IMR-90 (cell line): ENCODE measurements at regions not wholly inside any gene's neighbourhood (a gene's known extent, or its start where the extent isn't known, plus 50 kb on each side); places are given as distances from the start of the nearest gene placed in this dataset.

Experiments
- ATAC-seq: fragments of 200-7000 bp; cut with Tn5 transposase; 2 replicates; pipeline ENCODE4 v1.9.1; 2020; ENCODE audit warnings: low read depth, mild to moderate bottlenecking, moderate library complexity
- BruUV-seq: library from RNA; stranded (reverse); fragments of 400-500 nt; replicated peaks from 2 replicates; lab custom pipeline; 2021; lab: Mats Ljungman, UMichigan
- CTCF ChIA-PET: fragments of 300-600 bp; formaldehyde crosslinking; extraction: SDS; loops from one replicate; lab custom pipeline; 2021; ENCODE audit warnings: antibody characterized with exemption; lab: Yijun Ruan, JAX
- POLR2A ChIA-PET: fragments of 300-600 bp; sonication (Branson Sonifier 250); formaldehyde crosslinking; loops from one replicate; lab custom pipeline; 2022; ENCODE audit warnings: antibody characterized with exemption; ENCODE audit not compliant: unreplicated experiment; lab: Charles Lee
- DNase-seq: peaks from one replicate; pipeline ENCODE4 v3.0.0; 2013
- H2AFZ ChIP-seq: replicated peaks from 2 replicates; pipeline ENCODE3; 2013; ENCODE audit warnings: low read length, mild to moderate bottlenecking; ENCODE audit not compliant: poor library complexity
- H2AK5ac ChIP-seq: 2 replicates; pipeline ENCODE4 v1.6.1; 2013; ENCODE audit warnings: low read depth, low read length, inconsistent platforms
- H2AK9ac ChIP-seq: replicated peaks from 2 replicates; pipeline ENCODE3; 2013; ENCODE audit warnings: mild to moderate bottlenecking, low read depth, low read length, moderate library complexity; ENCODE audit not compliant: poor library complexity
- H2BK120ac ChIP-seq: 2 replicates; pipeline ENCODE4 v1.6.1; 2013; ENCODE audit warnings: low read depth, low read length, inconsistent platforms
- H2BK15ac ChIP-seq: 3 replicates; pipeline ENCODE4 v1.6.1; 2013; ENCODE audit warnings: low read depth, low read length, inconsistent platforms
- H2BK20ac ChIP-seq: 2 replicates; pipeline ENCODE4 v1.6.1; 2013; ENCODE audit warnings: low read depth, mild to moderate bottlenecking, inconsistent platforms, low read length, moderate library complexity
- H2BK5ac ChIP-seq: 2 replicates; pipeline ENCODE4 v1.6.1; 2013; ENCODE audit warnings: mild to moderate bottlenecking, low read depth, low read length, inconsistent platforms; ENCODE audit not compliant: poor library complexity, severe bottlenecking
- H3K14ac ChIP-seq: replicated peaks from 2 replicates; pipeline ENCODE4 v1.6.1; 2013; ENCODE audit warnings: low read depth, low read length, inconsistent platforms
- H3K18ac ChIP-seq: 2 replicates; pipeline ENCODE4 v1.6.1; 2013; ENCODE audit warnings: low read depth, low read length, control low read depth
- H3K23ac ChIP-seq: 2 replicates; pipeline ENCODE4 v1.6.1; 2013; ENCODE audit warnings: low read depth, low read length, inconsistent platforms
- H3K27ac ChIP-seq: 2 replicates; pipeline ENCODE4 v1.5.1; 2013; ENCODE audit warnings: mild to moderate bottlenecking, control low read depth, low read length; ENCODE audit not compliant: insufficient read depth
- H3K27me3 ChIP-seq: 2 replicates; pipeline ENCODE4 v1.6.1; 2013; ENCODE audit warnings: low read length; ENCODE audit not compliant: control insufficient read depth, insufficient read depth
- H3K36me3 ChIP-seq: 2 replicates; pipeline ENCODE4 v1.6.1; 2013; ENCODE audit warnings: low read length, mixed read lengths; ENCODE audit not compliant: control insufficient read depth, insufficient read depth
- H3K4ac ChIP-seq: 2 replicates; pipeline ENCODE4 v1.6.1; 2013; ENCODE audit warnings: low read depth, low read length, inconsistent platforms
- H3K4me1 ChIP-seq: 2 replicates; pipeline ENCODE4 v1.6.1; 2013; ENCODE audit warnings: low read length, mixed read lengths; ENCODE audit not compliant: control insufficient read depth, insufficient read depth
- H3K4me2 ChIP-seq: 2 replicates; pipeline ENCODE4 v1.6.1; 2013; ENCODE audit warnings: low read depth, mild to moderate bottlenecking, control low read depth, low read length, moderate library complexity
- H3K4me3 ChIP-seq: 2 replicates; pipeline ENCODE4 v1.5.1; 2013; ENCODE audit warnings: low read depth, mild to moderate bottlenecking, control low read depth, low read length, moderate library complexity; ENCODE audit not compliant: insufficient read depth
- H3K56ac ChIP-seq: 2 replicates; pipeline ENCODE4 v1.6.1; 2013; ENCODE audit warnings: low read length, inconsistent platforms; ENCODE audit not compliant: insufficient read depth; ENCODE audit errors: extremely low read depth
- H3K79me1 ChIP-seq, 2 experiments: 2 replicates each; pipeline ENCODE4 v1.6.1; 2013; ENCODE audit warnings: low read length in 2 of 2, inconsistent platforms in 1 of 2, low read depth in 1 of 2
- H3K9ac ChIP-seq: 2 replicates; pipeline ENCODE4 v1.6.1; 2013; ENCODE audit warnings: low read depth, low read length, control low read depth
- H3K9me1 ChIP-seq: 2 replicates; pipeline ENCODE4 v1.6.1; 2013; ENCODE audit warnings: low read length, inconsistent platforms; ENCODE audit not compliant: insufficient read depth
- H3K9me3 ChIP-seq: 2 replicates; pipeline ENCODE4 v1.6.1; 2013; ENCODE audit warnings: low read length; ENCODE audit not compliant: control insufficient read depth, insufficient read depth
- H4K20me1 ChIP-seq: 2 replicates; pipeline ENCODE4 v1.6.1; 2013; ENCODE audit warnings: low read length, inconsistent platforms; ENCODE audit not compliant: insufficient read depth
- H4K5ac ChIP-seq: 2 replicates; pipeline ENCODE4 v1.6.1; 2013; ENCODE audit warnings: mild to moderate bottlenecking, low read depth, low read length, control low read depth
- H4K8ac ChIP-seq, 2 experiments: 2 replicates each; pipeline ENCODE4 v1.6.1; 2013; ENCODE audit warnings: low read depth in 2 of 2, low read length in 2 of 2, control low read depth in 1 of 2, inconsistent platforms in 1 of 2
- H4K91ac ChIP-seq: 2 replicates; pipeline ENCODE4 v1.6.1; 2013; ENCODE audit warnings: low read depth, low read length, inconsistent platforms; ENCODE audit not compliant: insufficient read depth
- ELK1 ChIP-seq: fragments of 150-350 bp; IDR thresholded peaks from 2 replicates; pipeline ENCODE4 v1.6.1; 2016; ENCODE audit warnings: low read depth, mild to moderate bottlenecking, low read length, moderate library complexity, borderline replicate concordance
- POLR2A ChIP-seq: IDR thresholded peaks from 2 replicates; pipeline ENCODE4 v1.6.1; 2012; ENCODE audit warnings: mild to moderate bottlenecking, low read depth, low read length
- RFX5 ChIP-seq: IDR thresholded peaks from 2 replicates; pipeline ENCODE4 v1.8.0; 2012; ENCODE audit warnings: low read depth, mild to moderate bottlenecking, low read length, moderate library complexity
- SMC3 ChIP-seq: fragments of 150-350 bp; IDR thresholded peaks from 2 replicates; pipeline ENCODE4 v1.6.1; 2016; ENCODE audit warnings: low read depth, mild to moderate bottlenecking, antibody characterized with exemption, low read length, moderate library complexity
- USF2 ChIP-seq: fragments of 150-350 bp; IDR thresholded peaks from 2 replicates; pipeline ENCODE4 v1.6.1; 2017; ENCODE audit warnings: mild to moderate bottlenecking, antibody characterized with exemption, low read length, low read depth
- WGBS, 2 experiments: methylation state at CpG; one replicate each; pipeline versions ENCODE4 v1.1.5 to v1.1.7; 2013; ENCODE audit warnings: missing lambda C conversion rate in 2 of 2; ENCODE audit not compliant: insufficient read length in 1 of 2; ENCODE audit errors: extremely low coverage in 2 of 2; 5-methylcytosine and 5-hydroxymethylcytosine counted together
- dilution Hi-C: fragments of 300-500 bp; cut with HindIII; formaldehyde crosslinking; loops from one replicate; pipeline ENCODE4 v1.14.3; 2018; ENCODE audit warnings: low sequenced_read_pairs; ENCODE audit not compliant: unreplicated experiment
- in situ Hi-C: fragments of 300-500 bp; cut with MboI; formaldehyde crosslinking; loops from 3 replicates; pipeline ENCODE4 v1.14.3; 2019; ENCODE audit warnings: low sequenced_read_pairs, inconsistent platforms, mixed read lengths
- intact Hi-C: fragments of 100-400 bp; cut with micrococcal nuclease; formaldehyde crosslinking; loops from 2 replicates; pipeline ENCODE4 v1.10.0; 2022

- H3K9me1 ChIP-seq: 0 out of 2 replicates have a peak, but pooled peaks cover 12% of the 10 kb centered on the region
- H3K9me3 ChIP-seq: no peaks in the 10 kb centered on the region
- H3K27ac ChIP-seq: no peak overlapping the region
- no peak overlapping the region for H3K4me2 ChIP-seq
- no peak overlapping the region for H3K56ac ChIP-seq
- BruUV-seq: no TSS peak
- H3K79me1 ChIP-seq: no peaks in the 10 kb centered on the region
- H4K5ac ChIP-seq: 0 out of 2 replicates have a peak overlapping the region, but pooled peaks have one; percentile 7
- H4K20me1 ChIP-seq: no peaks in the 10 kb centered on the region
- peak overlapping the region; percentile 37; the same call in 1 of the 2 replicates for H3K18ac ChIP-seq
- peak overlapping the region; percentile 85 for H2AFZ ChIP-seq
- peak overlapping the region; percentile 62 for H2BK20ac ChIP-seq
- peak overlapping the region; percentile 1 to 74 for H4K8ac ChIP-seq
- H3K36me3 ChIP-seq: no peaks in the 10 kb centered on the region
- H3K27me3 ChIP-seq: no peaks in the 10 kb centered on the region
- no peak for TF ChIP-seq RFX5
- TF ChIP-seq POLR2A: no peak
- no peak for TF ChIP-seq ELK1
- TF ChIP-seq SMC3: no peak
- no peak for TF ChIP-seq USF2
- H3K4me1 ChIP-seq: peaks cover 18% of the 10 kb centered on the region
- H4K91ac ChIP-seq: peak overlapping the region; percentile 80
- H2BK120ac ChIP-seq: peak overlapping the region; percentile 84
- no peak overlapping the region for H3K9ac ChIP-seq
- POLR2A ChIA-PET: no interaction called here
- peak overlapping the region; percentile 95 for H2AK5ac ChIP-seq
- CTCF ChIA-PET: no interaction called here
- peak overlapping the region; percentile 85 for H2AK9ac ChIP-seq
- no peak for ATAC-seq
- intact Hi-C loops: loop anchor here (2.0 kb wide), 1 partner anchor 61 kb away; no protein-coding TSS in a partner anchor
- H3K4me3 ChIP-seq: no peak overlapping the region
- no peak overlapping the region for H3K23ac ChIP-seq
- no peak for DNase-seq
- dilution Hi-C loops: no loop called here
- peak overlapping the region; percentile 92 for H3K4ac ChIP-seq
- in situ Hi-C loops: no loop called here
- 50% methylated on average over 3 of the region's 7 CpGs; no CpG with 5 or more reads in 1 of the 2 experiments for WGBS, 2 experiments
- H2BK15ac ChIP-seq: peak overlapping the region; percentile 81; the same call in 1 of the 3 replicates
- 0 out of 2 replicates have a peak overlapping the region, but pooled peaks have one; percentile 31 for H3K14ac ChIP-seq
- H2BK5ac ChIP-seq: peak overlapping the region; percentile 21
Measured at GRCh38 chr2:43159797-43160196, 66.6 kb downstream of the ZFP36L2 start.
